ENCODE measurements at regions not wholly inside any gene's neighbourhood (a gene's known extent, or its start where the extent isn't known, plus 50 kb on each side); places are given as distances from the start of the nearest gene placed in this dataset.
"Not testable (repeated sequence)": the region's sequence is repeated elsewhere in the genome, so short reads cannot be mapped to it uniquely, and the experiment has no call there.

DNA sequence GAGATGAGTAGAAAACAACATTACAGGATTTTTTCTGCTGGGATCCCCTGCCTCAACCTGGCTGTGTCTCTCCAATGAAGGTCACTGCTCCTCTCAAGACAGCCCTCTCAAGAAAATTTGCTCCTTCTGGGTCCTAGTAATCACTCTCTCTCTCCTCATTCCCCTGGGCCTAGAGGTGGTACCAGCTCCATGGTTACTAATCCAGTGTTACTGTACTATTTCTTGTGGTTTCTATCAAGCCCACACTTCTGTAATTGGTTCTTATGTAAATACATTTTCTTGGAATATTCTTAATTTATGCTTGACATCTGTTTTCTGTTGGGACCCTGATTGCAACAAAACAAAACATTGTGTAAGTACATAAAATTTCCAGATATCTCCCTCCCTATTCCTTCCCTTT is 123.8 kb upstream of the RORB start:
- no peak for DNase-seq

- peak; percentile 6 for DNase-seq
These were observed 117.4 kb upstream of the RORB start for GRCh38 chr9:74379718-74380117.

DNA sequence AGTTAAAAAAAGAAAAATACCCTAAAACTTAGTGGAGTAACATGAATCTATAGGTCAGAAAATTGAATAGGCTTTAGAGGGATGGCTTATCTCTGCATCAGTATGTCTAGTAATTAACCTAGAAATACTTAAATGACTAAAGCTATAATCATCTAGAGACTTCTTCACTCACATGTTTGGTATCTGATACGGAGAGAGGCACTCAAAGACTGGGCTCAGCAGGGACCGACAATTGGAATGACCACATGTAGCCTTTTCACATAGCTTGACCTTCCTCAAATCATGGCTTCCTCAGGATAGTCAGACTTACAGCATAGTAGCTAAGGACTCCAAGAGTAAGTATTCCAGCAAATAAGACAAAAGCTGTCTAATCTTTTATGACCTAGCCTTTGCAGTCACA is 105.3 kb upstream of the RORB start:
- DNase-seq: no peak

GRCh38 chr9:74403581-74403980 is 93.6 kb upstream of the RORB start:
- DNase-seq: no peak

DNA sequence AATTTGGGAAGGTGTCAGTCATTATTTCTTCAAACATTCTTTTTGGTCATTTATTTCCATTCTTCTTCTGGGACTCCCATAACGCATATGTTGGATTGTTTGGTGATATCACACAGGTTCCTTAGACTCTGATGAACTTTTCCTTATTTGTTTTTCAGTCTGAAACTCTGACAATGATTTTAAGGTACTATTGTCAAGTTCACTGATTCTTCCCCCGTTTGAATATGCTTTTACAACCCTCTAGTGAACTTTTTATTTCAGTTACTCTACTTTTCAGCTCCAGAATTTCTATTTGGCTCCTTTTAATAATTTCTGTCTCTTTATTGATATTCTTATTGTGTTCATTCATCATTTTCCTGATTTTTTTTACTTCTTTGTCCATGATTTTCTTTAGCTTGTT is 92.5 kb upstream of the RORB start:
- DNase-seq: no peak

DNA sequence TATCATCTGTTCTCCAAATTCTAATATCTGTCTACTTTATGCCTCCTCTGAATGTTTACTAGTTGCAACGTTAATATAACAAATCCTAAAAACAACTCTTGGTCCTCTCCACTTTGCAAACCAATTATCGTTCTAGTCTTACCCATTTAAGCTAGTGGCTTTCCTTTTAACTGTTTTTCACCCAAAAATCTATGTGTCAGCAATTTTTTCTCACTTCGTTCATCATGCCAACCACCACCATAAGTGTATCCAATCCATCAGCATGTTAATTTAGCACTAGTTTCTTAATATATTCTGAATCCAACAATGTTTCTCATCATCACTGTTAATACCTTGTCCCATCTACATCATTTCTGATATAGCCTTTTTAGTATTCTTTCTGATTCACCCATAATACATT is 90.0 kb upstream of the RORB start:
- DNase-seq: no peak

- no peak for DNase-seq
These were observed 84.7 kb upstream of the RORB start for GRCh38 chr9:74412236-74412979.

DNA sequence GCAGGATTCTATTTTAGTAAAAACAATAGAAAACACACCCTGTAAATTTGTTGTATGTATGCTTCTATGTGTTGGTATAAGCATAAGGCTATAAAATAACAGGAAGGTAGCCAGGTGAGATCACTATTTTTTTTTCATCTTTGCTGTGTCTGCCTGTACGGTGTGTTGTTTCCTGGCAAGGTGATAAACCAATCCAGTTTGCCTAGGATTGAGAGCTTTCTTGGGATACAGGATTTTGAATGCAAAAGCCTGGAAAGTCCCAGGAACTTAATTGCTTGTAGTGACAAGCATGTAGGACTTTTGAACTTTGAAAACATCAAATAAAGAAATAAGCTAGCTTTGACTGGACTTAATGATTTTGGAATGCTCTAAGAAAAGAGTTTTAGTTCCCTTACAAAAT is 83.3 kb upstream of the RORB start:
- no peak for DNase-seq

DNA sequence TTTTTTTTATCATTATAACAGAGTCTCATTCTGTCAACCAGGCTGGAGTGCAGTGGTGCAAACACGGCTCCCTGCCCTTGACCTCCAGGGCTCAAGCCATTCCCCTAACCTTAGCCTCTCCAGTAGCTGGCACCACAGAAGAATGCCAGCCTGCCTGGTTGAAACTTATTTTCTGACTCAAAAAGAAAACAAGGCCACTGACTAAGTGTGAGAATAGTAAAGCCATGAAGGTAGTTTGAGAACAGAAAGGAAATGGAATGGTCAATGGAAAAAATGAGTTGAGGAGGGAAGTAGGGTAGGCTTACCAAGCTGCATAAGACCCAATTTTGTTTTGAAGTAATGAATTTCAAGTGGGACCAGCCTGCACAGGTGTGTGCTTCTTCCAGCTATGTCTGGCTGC is 82.8 kb upstream of the RORB start:
- no peak for DNase-seq

DNA sequence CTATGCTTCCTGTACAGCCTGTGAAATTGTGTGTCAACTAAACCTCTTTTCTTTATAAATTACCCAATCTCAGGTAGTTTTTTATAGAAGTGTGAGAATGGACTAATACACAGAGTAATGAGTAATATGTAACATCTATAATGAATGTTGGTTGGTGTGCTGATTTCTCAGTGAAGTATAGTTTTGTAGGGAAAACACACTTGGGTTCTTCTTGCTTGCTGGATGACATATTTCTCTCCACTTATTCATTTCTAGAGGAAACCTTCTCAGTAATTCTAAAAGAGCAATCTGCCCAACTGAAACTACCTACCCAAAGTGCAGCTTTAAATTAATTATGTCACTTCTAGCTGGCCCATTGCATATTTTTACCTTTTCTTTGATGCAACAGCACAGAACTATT is 81.1 kb upstream of the RORB start:
- DNase-seq: no peak

DNA sequence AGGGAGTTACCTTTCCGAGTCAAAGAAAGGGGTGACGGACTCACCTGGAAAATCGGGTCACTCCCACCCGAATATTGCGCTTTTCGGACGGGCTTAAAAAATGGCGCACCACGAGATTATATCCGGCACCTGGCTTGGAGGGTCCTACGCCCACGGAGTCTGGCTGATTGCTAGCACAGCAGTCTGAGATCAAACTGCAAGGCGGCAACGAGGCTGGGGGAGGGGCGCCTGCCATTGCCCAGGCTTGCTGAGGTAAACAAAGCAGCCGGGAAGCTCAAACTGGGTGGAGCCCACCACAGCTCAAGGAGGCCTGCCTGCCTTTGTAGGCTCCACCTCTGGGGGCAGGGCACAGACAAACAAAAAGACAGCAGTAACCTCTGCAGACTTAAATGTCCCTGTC is 72.6 kb upstream of the RORB start:
- not testable (repeated sequence) for DNase-seq

- DNase-seq: no peak
These were observed 65.7 kb upstream of the RORB start for GRCh38 chr9:74431467-74431866.

- no peak for DNase-seq
These were observed 53.9 kb upstream of the RORB start for GRCh38 chr9:74443036-74443750.

DNA sequence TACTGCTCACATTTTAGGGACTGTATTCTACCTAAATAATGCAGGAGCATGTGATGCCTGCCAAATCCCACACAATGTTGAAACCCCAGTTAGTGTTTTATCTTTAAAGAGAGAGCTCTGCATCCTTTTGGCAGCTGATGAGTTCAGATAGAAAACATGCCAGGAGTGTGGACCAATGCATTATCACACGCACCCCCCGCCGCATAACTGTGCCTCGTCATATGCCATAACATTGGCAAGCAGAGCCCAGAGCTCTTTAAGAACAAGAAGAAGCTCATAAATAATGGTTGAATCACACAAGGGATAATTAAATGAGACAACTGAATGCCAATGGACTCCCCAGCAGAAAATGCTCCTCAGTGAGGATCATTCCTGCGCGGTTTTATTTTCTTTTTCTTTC is 52.8 kb upstream of the RORB start:
- DNase-seq: no peak
